Body of pancreas (tissue), 4 donors: ENCODE measurements at regions not wholly inside any gene's neighbourhood (a gene's known extent, or its start where the extent isn't known, plus 50 kb on each side); places are given as distances from the start of the nearest gene placed in this dataset.
"Not testable (repeated sequence)": the region's sequence is repeated elsewhere in the genome, so short reads cannot be mapped to it uniquely, and the experiment has no call there.

Experiments used
- ATAC-seq: fragments of 150-250 bp; one replicate; pipeline ENCODE4 v1.9.1; 2016
- DNase-seq, 4 donors: peaks; one replicate each; pipeline ENCODE4 v3.0.0-alpha.2; 2019
- H3K27ac ChIP-seq, 4 donors: fragments of 200-600 bp; sonication (generic); 1 replicate in 3 of 4; 2 replicates in 1 of 4; pipeline versions ENCODE4 v1.5.1 to v1.6.1; 2016 to 2019; ENCODE audit warnings: mild to moderate bottlenecking in 1 of 4, mixed read lengths in 1 of 4, moderate library complexity in 1 of 4
- H3K27me3 ChIP-seq, 2 donors: fragments of 200-600 bp; sonication (generic); one replicate each; pipeline ENCODE4 v1.6.0; 2016; ENCODE audit warnings: mild to moderate bottlenecking in 1 of 2
- H3K36me3 ChIP-seq, 2 donors: fragments of 200-600 bp; sonication (generic); replicated peaks in 1 of 2; 2 replicates each; pipeline ENCODE4 v1.5.1; 2016; ENCODE audit warnings: low read depth in 2 of 2; ENCODE audit not compliant: insufficient read depth in 1 of 2
- H3K4me1 ChIP-seq: fragments of 200-600 bp; sonication (generic); one replicate; pipeline ENCODE4 v1.6.0; 2016
- H3K4me3 ChIP-seq, 2 donors: fragments of 200-600 bp; sonication (generic); 1 replicate in 1 of 2; 2 replicates in 1 of 2; pipeline ENCODE4 v1.5.1; 2016 to 2019
- H3K9me3 ChIP-seq, 3 donors: fragments of 200-600 bp; sonication (generic); 1 replicate in 2 of 3; 2 replicates in 1 of 3; pipeline ENCODE4 v1.5.1; 2016
- CTCF ChIP-seq, 7 experiments: fragments of 450-650 bp in 4 of 7; fragments of 200-600 bp in 3 of 7; sonication (generic) in 3 of 7; IDR thresholded peaks; one replicate each; pipeline ENCODE4 v1.5.1; 2016 to 2019; ENCODE audit warnings: antibody characterized with exemption in 7 of 7
- POLR2A ChIP-seq, 3 donors: fragments of 450-650 bp; IDR thresholded peaks; one replicate each; pipeline ENCODE4 v1.6.1; 2016; ENCODE audit warnings: antibody characterized with exemption in 3 of 3, mild to moderate bottlenecking in 2 of 3
- WGBS, 2 donors: methylation state at CpG; one replicate each; pipeline ENCODE4 v1.1.5; 2017; 5-methylcytosine and 5-hydroxymethylcytosine counted together
- intact Hi-C: fragments of 100-400 bp; cut with DNase I; formaldehyde crosslinking; loops from one replicate; pipeline ENCODE4 v1.15.1; 2023

- no peak for TF ChIP-seq POLR2A (IDR thresholded peaks at IDR 0.05)
- no peak for TF ChIP-seq CTCF (IDR thresholded peaks at IDR 0.05)
- WGBS, 2 donors, result 37 to 41% methylated on average over 1 of the region's 1 CpG
These were observed 534.4 kb downstream of the ZNF385D start for GRCh38 chr3:21216598-21216997.

GRCh38 chr3:21204122-21204521 lies 546.9 kb downstream of the ZNF385D start:
- WGBS, 2 donors, result 46 to 47% methylated on average over 3 of the region's 3 CpGs
- ATAC-seq, DNase-seq, H3K36me3 ChIP-seq, H3K27me3 ChIP-seq, H3K4me1 ChIP-seq, H3K4me3 ChIP-seq, intact Hi-C loops, H3K27ac ChIP-seq: not testable (repeated sequence)
- H3K9me3 ChIP-seq, result peaks cover 0 to 31% (median 0%) of the 10 kb centered on the region in 3 donors

More at GRCh38 chr3:21216598-21216997, 534.4 kb downstream of the ZNF385D start:
- Histone ChIP-seq H3K9me3 (peaks cover 0 to 10% (median 0%) of the 10 kb centered on the region in 3 donors), H3K4me3 (no peak overlapping the region), H3K4me1 (no peaks in the 10 kb centered on the region), H3K27me3 (no peaks in the 10 kb centered on the region), H3K27ac (no peak overlapping the region), H3K36me3 (no peaks in the 10 kb centered on the region)
- ATAC-seq, result no peak
- no peak for DNase-seq
- intact Hi-C loops, result no loop called here

GRCh38 chr3:21195203-21195602 lies 555.8 kb downstream of the ZNF385D start:
- Histone ChIP-seq H3K4me1 (no peaks in the 10 kb centered on the region), H3K36me3 (no peaks in the 10 kb centered on the region), H3K27ac (no peak overlapping the region), H3K27me3 (no peaks in the 10 kb centered on the region), H3K9me3 (no peaks in the 10 kb centered on the region), H3K4me3 (no peak overlapping the region)
- TF ChIP-seq CTCF (IDR thresholded peaks at IDR 0.05) (no peak), POLR2A (IDR thresholded peaks at IDR 0.05) (no peak)
- ATAC-seq (no peak), DNase-seq (no peak)
- intact Hi-C loops, result no loop called here
- 71 to 78% methylated on average over 2 of the region's 2 CpGs for WGBS, 2 donors

GRCh38 chr3:21194036-21194435 lies 557.0 kb downstream of the ZNF385D start:
- DNase-seq, H3K4me1 ChIP-seq, intact Hi-C loops, H3K27ac ChIP-seq, H3K36me3 ChIP-seq, H3K27me3 ChIP-seq, H3K4me3 ChIP-seq, ATAC-seq, H3K9me3 ChIP-seq: not testable (repeated sequence)
- 43 to 58% methylated on average over 2 of the region's 2 CpGs for WGBS, 2 donors

GRCh38 chr3:21188459-21188858 lies 562.6 kb downstream of the ZNF385D start:
- intact Hi-C loops, result no loop called here
- no peaks in the 10 kb centered on the region for H3K9me3 ChIP-seq

More at GRCh38 chr3:21188459-21188858, 562.6 kb downstream of the ZNF385D start:
- DNase-seq (no peak), ATAC-seq (no peak)
- Histone ChIP-seq H3K4me3 (no peak overlapping the region), H3K4me1 (no peaks in the 10 kb centered on the region), H3K36me3 (no peaks in the 10 kb centered on the region), H3K27ac (no peak overlapping the region), H3K27me3 (no peaks in the 10 kb centered on the region)
- TF ChIP-seq POLR2A (IDR thresholded peaks at IDR 0.05) (no peak), CTCF (IDR thresholded peaks at IDR 0.05) (no peak)
